GM12892 (cell line): ENCODE measurements at regions not wholly inside any gene's neighbourhood (a gene's known extent, or its start where the extent isn't known, plus 50 kb on each side); places are given as distances from the start of the nearest gene placed in this dataset.

ENCODE experiments used
- DNase-seq: peaks from one replicate; pipeline ENCODE4 v3.0.0; 2011; ENCODE audit not compliant: insufficient read length
- FAIRE-seq: peaks from 2 replicates; lab custom pipeline; 2011; peaks lifted over from hg19 to GRCh38; lab: Jason Lieb, UNC
- POLR2A ChIP-seq: IDR thresholded peaks from 2 replicates; pipeline ENCODE4 v1.6.1; 2011; ENCODE audit warnings: low read depth, low read length, control low read depth
- POLR2AphosphoS5 ChIP-seq: IDR thresholded peaks from 2 replicates; pipeline ENCODE4 v1.6.1; 2011; ENCODE audit warnings: low read depth, low read length, control low read depth
- TAF1 ChIP-seq: IDR thresholded peaks from 2 replicates; pipeline ENCODE4 v1.6.1; 2011; ENCODE audit warnings: low read depth, mild to moderate bottlenecking, control low read depth, low read length, borderline replicate concordance

GRCh38 chr6:9482030-9482738 is 932.7 kb downstream of the TFAP2A start:
- DNase-seq, result no peak
- FAIRE-seq, result no peak
- no peak for TF ChIP-seq TAF1
- TF ChIP-seq POLR2AphosphoS5, result no peak
- no peak for TF ChIP-seq POLR2A

GRCh38 chr6:9481292-9482029 is 933.4 kb downstream of the TFAP2A start:
- no peak for FAIRE-seq
- TF ChIP-seq TAF1, result no peak
- no peak for TF ChIP-seq POLR2A
- TF ChIP-seq POLR2AphosphoS5, result no peak
- no peak for DNase-seq

- TF ChIP-seq TAF1 (no peak), POLR2A (no peak), POLR2AphosphoS5 (no peak)
- FAIRE-seq (no peak), DNase-seq (no peak)
Observed at GRCh38 chr6:9468277-9468676, 946.6 kb downstream of the TFAP2A start.

- TF ChIP-seq POLR2A, result no peak
- TF ChIP-seq TAF1, result no peak
- no peak for TF ChIP-seq POLR2AphosphoS5
- FAIRE-seq, result no peak
- no peak for DNase-seq
Observed at GRCh38 chr6:9467741-9468140, 947.1 kb downstream of the TFAP2A start.

GRCh38 chr6:9464583-9464982 is 950.3 kb downstream of the TFAP2A start:
- TF ChIP-seq POLR2A (no peak), POLR2AphosphoS5 (no peak), TAF1 (no peak)
- FAIRE-seq (no peak), DNase-seq (no peak)

GRCh38 chr6:9463311-9463710 is 951.6 kb downstream of the TFAP2A start:
- TF ChIP-seq POLR2AphosphoS5 (no peak), TAF1 (no peak), POLR2A (no peak)
- no peak for FAIRE-seq
- DNase-seq, result no peak

GRCh38 chr6:9461188-9461587 is 953.7 kb downstream of the TFAP2A start:
- FAIRE-seq, result no peak
- DNase-seq, result no peak
- TF ChIP-seq TAF1 (no peak), POLR2AphosphoS5 (no peak), POLR2A (no peak)

- FAIRE-seq (no peak), DNase-seq (no peak)
- TF ChIP-seq POLR2AphosphoS5 (no peak), TAF1 (no peak), POLR2A (no peak)
Observed at GRCh38 chr6:9458424-9458823, 956.5 kb downstream of the TFAP2A start.

GRCh38 chr6:9455864-9456658 is 958.8 kb downstream of the TFAP2A start:
- TF ChIP-seq TAF1 (no peak), POLR2AphosphoS5 (no peak), POLR2A (no peak)
- no peak for FAIRE-seq
- no peak for DNase-seq

- DNase-seq (no peak), FAIRE-seq (no peak)
- TF ChIP-seq TAF1 (no peak), POLR2AphosphoS5 (no peak)
Observed at GRCh38 chr6:9439621-9440330, 975.1 kb downstream of the TFAP2A start.

- no peak for TF ChIP-seq POLR2A
- TF ChIP-seq POLR2AphosphoS5, result no peak
- no peak for TF ChIP-seq TAF1
- no peak for FAIRE-seq
- no peak for DNase-seq
Observed at GRCh38 chr6:9437836-9438235, 977.0 kb downstream of the TFAP2A start.
